GM12873 (cell line): ENCODE measurements at regions not wholly inside any gene's neighbourhood (a gene's known extent, or its start where the extent isn't known, plus 50 kb on each side); places are given as distances from the start of the nearest gene placed in this dataset.

Experiments used
- TF ChIP-seq, protein P1 (sequence below): IDR thresholded peaks from 2 replicates; pipeline ENCODE4 v1.5.1; 2012; ENCODE audit warnings: low read depth, mild to moderate bottlenecking, moderate library complexity, low read length, control low read depth; ENCODE audit not compliant: insufficient read depth; ENCODE audit errors: missing control alignments

DNA sequence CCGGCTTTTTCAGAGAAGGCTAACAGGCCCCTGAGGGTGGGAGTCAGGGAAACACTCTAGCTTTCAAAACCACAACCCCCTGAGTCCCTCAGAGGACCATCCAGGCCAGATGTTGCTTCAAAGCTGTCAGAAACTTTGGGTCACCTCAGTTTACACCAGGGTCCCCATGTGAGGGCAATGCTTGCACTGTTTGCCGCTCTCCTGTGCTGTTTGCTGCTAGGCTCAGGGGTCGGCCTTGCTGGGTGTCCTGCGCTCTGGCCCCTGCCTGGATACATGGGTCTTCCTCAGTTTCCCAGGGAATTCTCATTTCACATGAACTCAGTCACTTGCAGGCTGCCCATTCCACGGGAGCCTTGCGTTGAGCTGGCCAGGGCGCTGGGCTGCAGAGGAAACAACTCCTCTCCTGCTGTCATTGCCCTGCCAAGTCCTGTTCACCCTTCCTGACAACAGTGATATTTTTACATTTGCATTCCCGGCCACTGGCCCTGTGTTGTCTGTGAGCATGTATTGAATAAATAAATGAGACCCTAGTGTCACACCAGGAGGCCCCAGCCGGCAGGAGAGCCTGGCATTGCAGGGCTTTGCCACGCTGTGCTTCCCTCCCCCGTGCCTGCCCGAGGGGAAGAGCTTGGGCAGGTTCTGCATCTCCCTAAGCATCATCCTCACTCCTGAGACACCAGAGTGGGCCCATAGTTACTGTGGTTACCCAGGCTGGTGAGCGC lies 73.2 kb upstream of the RAB6C start:
- TF ChIP-seq, protein P1, sequence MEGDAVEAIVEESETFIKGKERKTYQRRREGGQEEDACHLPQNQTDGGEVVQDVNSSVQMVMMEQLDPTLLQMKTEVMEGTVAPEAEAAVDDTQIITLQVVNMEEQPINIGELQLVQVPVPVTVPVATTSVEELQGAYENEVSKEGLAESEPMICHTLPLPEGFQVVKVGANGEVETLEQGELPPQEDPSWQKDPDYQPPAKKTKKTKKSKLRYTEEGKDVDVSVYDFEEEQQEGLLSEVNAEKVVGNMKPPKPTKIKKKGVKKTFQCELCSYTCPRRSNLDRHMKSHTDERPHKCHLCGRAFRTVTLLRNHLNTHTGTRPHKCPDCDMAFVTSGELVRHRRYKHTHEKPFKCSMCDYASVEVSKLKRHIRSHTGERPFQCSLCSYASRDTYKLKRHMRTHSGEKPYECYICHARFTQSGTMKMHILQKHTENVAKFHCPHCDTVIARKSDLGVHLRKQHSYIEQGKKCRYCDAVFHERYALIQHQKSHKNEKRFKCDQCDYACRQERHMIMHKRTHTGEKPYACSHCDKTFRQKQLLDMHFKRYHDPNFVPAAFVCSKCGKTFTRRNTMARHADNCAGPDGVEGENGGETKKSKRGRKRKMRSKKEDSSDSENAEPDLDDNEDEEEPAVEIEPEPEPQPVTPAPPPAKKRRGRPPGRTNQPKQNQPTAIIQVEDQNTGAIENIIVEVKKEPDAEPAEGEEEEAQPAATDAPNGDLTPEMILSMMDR = no peak

DNA sequence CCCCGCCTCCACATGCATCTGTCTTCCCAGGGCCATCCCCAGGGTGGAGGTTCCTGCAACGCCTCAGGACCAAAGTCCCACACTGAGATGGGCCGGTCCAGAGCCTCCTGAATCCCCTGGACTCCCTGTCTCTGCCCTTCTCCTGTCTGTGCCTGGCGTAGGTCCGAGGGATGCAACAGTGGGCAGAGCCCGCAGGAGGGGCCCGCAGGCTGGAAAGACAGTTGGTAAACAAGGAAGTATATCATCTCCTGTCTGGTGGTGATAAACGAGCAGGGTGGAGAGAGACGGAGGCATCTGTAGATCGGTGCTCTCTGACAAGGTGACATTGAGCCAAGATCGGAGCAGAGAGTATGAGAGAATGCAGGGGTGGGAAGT lies 72.6 kb upstream of the RAB6C start:
- TF ChIP-seq, protein P1 = no peak

GRCh38 chr2:129907256-129907998 lies 72.0 kb upstream of the RAB6C start:
- TF ChIP-seq, protein P1 = no peak

DNA sequence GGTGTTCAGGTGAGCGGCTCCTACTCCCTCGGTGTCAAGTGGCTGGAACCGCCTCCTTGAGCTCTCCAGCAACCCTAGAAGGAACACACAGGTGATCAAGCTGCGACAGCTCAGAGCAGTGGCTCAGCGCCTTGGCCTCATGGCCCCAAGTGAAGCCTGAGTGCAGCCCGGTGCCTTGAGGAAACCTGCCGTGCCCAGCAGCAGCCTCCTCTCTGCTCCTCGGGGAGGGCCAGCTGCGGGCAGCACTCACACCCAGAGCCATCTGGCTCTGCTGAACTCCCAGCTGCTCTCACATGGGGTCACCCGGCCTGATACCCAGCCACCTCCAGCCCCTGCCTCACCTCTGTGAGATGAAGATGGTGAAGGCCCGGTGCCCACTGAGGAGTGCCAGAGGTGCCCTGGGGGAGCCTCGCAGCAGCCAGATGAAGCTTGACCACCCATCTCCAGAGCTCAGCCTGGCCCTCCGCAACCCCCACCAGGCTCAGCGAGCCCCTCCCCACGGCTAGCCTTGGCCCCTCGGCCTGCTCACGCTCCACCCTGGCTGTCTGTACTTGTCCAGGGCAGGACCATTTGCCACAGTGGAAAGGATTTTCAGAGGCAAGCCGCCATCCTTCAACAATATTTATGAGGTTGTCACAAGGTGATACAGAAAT lies 70.6 kb upstream of the RAB6C start:
- TF ChIP-seq, protein P1 = no peak

DNA sequence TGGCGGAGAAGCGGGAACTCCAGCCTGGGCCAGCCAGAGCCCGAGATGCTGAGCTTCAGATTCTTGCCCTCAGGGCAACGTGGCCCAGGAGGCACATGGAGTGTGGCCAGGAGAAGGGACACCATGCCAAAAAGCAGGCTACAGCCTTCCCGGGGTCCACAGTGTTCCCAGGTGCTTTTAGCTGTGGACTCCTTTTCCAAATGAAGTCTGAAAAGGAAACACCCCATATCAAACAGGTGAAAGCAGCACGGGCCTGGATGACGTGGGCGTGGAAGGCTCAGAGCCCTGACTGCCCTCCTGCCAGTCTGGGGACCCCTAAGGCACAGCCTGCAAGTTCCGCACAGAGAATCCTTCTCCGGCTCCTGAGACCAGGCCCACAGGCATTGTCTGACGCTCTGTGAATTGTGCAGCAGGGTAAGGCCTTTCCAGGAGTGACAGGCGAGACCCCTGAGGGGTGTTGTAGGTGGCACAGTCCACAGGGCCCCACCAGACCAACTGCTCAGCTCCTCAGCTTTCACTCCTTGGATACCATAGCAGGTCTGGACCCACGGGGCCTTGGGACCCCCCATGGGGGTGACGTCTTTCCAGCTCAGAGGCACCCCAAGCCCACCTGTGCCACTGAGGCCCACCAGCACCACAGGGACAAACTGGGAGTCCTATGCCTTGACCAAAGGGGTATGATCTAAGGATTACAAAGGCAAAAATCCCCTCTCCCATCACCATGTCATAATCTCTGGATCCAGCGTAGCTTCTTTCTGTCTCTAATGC lies 69.6 kb upstream of the RAB6C start:
- TF ChIP-seq, protein P1 = no peak

DNA sequence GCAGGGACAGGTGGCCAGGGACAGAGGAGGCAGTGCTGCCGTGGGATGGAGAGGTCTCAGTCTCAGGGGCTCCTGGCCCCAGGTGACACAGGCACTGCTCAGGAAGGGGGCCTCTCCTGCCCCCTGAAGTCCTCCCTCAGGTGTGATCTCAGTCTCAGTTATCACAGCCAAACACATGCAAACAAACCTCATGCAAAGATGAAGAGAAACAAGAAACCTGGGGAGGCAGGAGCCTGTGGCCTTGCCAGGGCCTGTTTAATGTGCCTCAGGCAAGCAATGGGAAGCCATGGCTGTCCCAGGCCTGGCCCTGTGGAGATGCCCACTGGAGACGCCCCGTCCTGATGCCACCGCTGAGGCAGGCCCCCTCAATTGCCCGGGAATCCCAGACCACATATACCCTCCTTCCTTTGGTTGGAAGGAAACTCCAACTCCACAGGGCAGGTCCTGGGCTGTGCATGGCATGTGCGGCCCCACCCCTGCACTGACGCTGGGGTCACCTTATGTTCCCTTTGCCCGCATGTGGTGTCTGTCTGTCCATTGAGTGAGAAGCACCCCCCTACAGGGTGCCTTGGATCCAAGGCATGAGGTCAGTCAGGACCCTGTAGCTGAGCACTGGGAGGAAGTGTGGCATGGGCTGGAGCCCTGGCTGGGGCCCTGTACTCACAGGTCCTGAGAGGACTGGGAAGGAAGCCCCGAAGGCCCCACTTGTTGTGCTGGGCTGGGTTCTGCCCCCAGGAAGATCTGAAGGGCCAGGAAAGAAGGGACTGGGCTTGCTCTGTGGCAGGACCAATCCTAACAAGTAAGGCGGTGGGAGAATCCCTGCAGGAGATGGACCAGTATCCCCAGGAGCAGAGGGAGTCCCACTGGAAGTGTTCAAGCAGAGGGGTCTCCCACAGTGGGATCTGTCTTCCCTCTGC lies 68.8 kb upstream of the RAB6C start:
- TF ChIP-seq, protein P1 = no peak
